ENCODE measurements at regions not wholly inside any gene's neighbourhood (a gene's known extent, or its start where the extent isn't known, plus 50 kb on each side); places are given as distances from the start of the nearest gene placed in this dataset.

- no peak overlapping the region for H3K4me3 ChIP-seq
- TF ChIP-seq CTCF (IDR thresholded peaks at IDR 0.05), result peak in 1 of 9 donors; percentile 4
- DNase-seq (no peak), ATAC-seq (no peak)
- H3K4me1 ChIP-seq, result no peaks in the 10 kb centered on the region
- no peak overlapping the region for H3K27ac ChIP-seq
- H3K9me3 ChIP-seq, result no peaks in the 10 kb centered on the region
- H3K36me3 ChIP-seq, result no peaks in the 10 kb centered on the region
- peaks cover 4 to 91% (median 62%) of the 10 kb centered on the region in 7 donors for H3K27me3 ChIP-seq
- intact Hi-C loops (cut with DNase I), result no loop called here
- 0 to 3% methylated on average over 1 of the region's 1 CpG for WGBS, 2 donors
Observed at GRCh38 chr20:59519707-59520014, 84.7 kb upstream of the PHACTR3 start.

- TF ChIP-seq CTCF (IDR thresholded peaks at IDR 0.05), result no peak
- WGBS, 2 donors, result 67 to 79% methylated on average over 2 of the region's 2 CpGs
- Histone ChIP-seq H3K4me3 (no peak overlapping the region), H3K9me3 (no peaks in the 10 kb centered on the region), H3K27me3 (peaks cover 0 to 84% (median 62%) of the 10 kb centered on the region in 7 donors), H3K36me3 (no peaks in the 10 kb centered on the region), H3K27ac (no peak overlapping the region), H3K4me1 (peaks cover 0 to 5% (median 0%) of the 10 kb centered on the region in 9 donors)
- DNase-seq, result no peak
- intact Hi-C loops (cut with DNase I), result no loop called here
- no peak for ATAC-seq
Observed at GRCh38 chr20:59520814-59521213, 83.5 kb upstream of the PHACTR3 start.

- Histone ChIP-seq H3K4me1 (peaks cover 0 to 7% (median 0%) of the 10 kb centered on the region in 9 donors), H3K27ac (no peak overlapping the region), H3K9me3 (no peaks in the 10 kb centered on the region), H3K4me3 (no peak overlapping the region), H3K27me3 (peaks cover 0 to 88% (median 64%) of the 10 kb centered on the region in 7 donors), H3K36me3 (no peaks in the 10 kb centered on the region)
- peak; percentile 53 to 59 for DNase-seq
- intact Hi-C loops (cut with DNase I), result no loop called here
- TF ChIP-seq CTCF (IDR thresholded peaks at IDR 0.05), result peak; percentile 67 to 86 (median 84)
- ATAC-seq, result peak; percentile 50 to 84 (median 68)
- 19% methylated on average over 31 of the region's 31 CpGs for WGBS, 2 donors
Observed at GRCh38 chr20:59525500-59526241, 78.7 kb upstream of the PHACTR3 start.

GRCh38 chr20:59526242-59527225 is 77.8 kb upstream of the PHACTR3 start:
- peak in 3 of 9 donors; percentile 4 to 18 (median 15) for TF ChIP-seq CTCF (IDR thresholded peaks at IDR 0.05)
- WGBS, 2 donors, result 54 to 60% methylated on average over 18 of the region's 18 CpGs
- DNase-seq (no peak), ATAC-seq (peak in 2 of 8 donors; percentile 44 to 69)
- intact Hi-C loops (cut with DNase I), result no loop called here
- Histone ChIP-seq H3K4me1 (peaks cover 0 to 7% (median 0%) of the 10 kb centered on the region in 9 donors), H3K27ac (no peak overlapping the region), H3K4me3 (no peak overlapping the region), H3K36me3 (no peaks in the 10 kb centered on the region), H3K27me3 (peaks cover 0 to 80% (median 62%) of the 10 kb centered on the region in 7 donors), H3K9me3 (no peaks in the 10 kb centered on the region)

All from heart right ventricle (tissue), 16 donors.